Limb (tissue), 2 donors: ENCODE measurements at regions not wholly inside any gene's neighbourhood (a gene's known extent, or its start where the extent isn't known, plus 50 kb on each side); places are given as distances from the start of the nearest gene placed in this dataset.
"Not testable (repeated sequence)": the region's sequence is repeated elsewhere in the genome, so short reads cannot be mapped to it uniquely, and the experiment has no call there.

Experiments
- DNase-seq, 2 donors: peaks; one replicate each; pipeline ENCODE4 v3.0.0-alpha.2; 2016; ENCODE audit errors: extremely low spot score in 2 of 2

- DNase-seq: no peak
Observed at GRCh38 chr19:29054886-29055675, 157.9 kb downstream of the UQCRFS1 start.

GRCh38 chr19:29048873-29049272 lies 164.1 kb downstream of the UQCRFS1 start:
- DNase-seq: no peak

GRCh38 chr19:29045679-29046254 lies 167.2 kb downstream of the UQCRFS1 start:
- no peak for DNase-seq

DNA sequence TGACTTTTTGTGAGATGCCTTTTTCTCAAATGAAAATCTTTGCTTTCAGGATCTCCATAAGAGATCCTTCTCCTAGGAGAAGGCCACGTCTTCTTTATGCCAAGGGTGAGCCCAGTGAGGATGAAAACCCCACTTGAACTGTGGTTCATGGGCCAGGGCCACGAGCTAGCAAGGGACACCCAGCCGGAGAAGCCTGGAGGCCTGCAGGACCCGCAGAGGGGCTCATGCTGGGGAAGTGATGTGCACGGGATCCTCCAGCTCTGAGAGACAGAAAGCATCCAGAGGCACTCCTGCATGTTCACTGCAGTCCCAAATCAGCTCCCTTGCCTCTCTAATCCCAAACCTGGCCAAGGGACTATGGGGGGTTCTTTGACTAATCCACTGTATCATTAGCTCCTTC lies 168.9 kb downstream of the UQCRFS1 start:
- DNase-seq: no peak

GRCh38 chr19:29042450-29042849 lies 170.5 kb downstream of the UQCRFS1 start:
- DNase-seq: no peak

DNA sequence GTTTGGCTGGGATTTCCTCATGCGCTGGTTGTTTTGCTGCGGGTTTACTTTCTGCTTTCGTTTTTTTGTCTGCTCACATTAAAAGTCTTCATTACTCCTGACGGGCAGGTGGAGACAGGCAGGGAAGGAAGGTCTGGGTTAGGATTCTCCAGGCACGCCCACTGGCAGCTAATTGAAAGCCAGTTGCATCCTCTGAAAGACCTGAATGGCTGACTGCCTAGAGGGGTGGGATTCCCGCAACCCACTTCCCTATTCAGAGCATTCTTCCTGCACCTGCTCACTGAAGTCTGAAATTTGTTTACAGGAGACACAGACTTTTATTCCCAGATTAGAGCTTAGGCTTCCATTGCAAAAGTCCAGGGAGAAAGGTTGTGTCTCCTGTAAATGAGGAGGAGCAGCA lies 172.0 kb downstream of the UQCRFS1 start:
- DNase-seq: no peak

GRCh38 chr19:29040292-29040691 lies 172.7 kb downstream of the UQCRFS1 start:
- no peak for DNase-seq

DNA sequence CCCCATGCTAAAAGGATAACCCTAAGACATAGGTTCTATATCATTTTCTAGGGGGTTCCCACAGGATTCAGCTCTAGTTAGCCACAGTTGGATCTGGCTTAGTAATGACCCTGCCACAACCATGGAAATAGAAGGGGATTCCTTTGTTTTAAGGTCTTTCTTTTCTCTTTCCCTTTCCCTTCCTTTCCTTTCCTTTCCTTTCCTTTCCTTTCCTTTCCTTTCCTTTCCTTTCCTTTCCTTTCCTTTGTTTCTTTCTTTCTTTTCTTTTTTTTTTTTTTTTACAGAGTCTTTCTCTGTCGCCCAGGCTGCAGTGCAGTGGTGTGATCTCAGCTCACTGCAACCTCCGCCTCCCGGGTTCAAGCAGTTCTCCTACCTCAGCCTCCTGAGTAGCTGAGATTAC lies 173.9 kb downstream of the UQCRFS1 start:
- not testable (repeated sequence) for DNase-seq

DNA sequence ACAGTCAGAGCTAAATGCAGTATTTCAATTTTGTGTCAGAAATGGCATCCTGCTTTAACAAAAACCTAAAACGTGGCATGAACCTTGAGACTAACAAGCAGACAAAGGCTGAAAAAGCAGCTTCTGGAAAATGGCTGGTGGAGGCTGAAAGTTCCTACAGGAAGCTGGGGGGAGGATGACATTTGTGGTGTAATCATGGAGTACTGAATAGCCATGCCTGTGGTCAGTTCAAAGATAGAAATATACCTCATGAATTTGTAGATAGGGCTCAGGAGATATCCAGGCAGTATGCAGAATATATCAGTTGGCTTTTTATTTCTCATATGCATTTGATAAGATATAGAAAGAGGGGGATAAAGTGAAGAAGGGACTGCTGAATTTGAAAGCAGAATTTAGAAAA lies 181.7 kb downstream of the UQCRFS1 start:
- no peak for DNase-seq

GRCh38 chr19:29029268-29029958 lies 183.5 kb downstream of the UQCRFS1 start:
- DNase-seq: no peak

- no peak for DNase-seq
Observed at GRCh38 chr19:29022599-29022998, 190.4 kb downstream of the UQCRFS1 start.

GRCh38 chr19:29022165-29022564 lies 190.8 kb downstream of the UQCRFS1 start:
- DNase-seq: no peak

DNA sequence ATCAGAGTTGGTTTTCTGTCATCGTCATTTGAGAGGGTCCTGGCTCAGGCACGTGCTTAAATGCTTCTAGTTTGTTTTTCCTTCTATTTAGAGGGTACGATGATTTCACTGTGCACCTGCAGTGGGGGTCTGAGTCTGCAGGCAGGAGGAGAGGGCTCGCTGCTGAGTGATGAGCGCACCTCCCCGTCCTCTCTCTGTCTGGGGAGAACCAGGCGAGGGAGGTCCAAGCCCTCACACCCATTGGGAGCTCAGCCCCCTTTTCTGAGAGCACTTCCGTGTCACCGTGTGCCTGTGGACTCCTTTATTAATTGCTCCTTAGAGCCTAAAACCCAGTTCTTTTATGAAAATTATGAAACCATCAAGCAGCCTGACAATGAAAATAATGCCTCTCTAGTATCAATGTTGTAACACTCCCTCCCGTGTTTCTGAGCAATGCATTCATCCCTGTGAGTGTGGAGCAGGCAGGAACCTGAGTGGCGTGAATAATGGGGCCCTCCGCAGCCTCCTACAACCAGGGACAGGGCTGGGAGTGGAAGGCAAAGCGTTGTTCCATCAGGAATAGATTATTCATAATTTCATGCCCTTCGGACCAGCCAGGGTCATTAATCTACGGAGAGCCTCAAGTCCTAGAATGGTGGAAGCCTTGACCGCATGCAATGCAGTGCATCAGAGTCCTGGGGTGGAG lies 191.6 kb downstream of the UQCRFS1 start:
- DNase-seq: no peak

GRCh38 chr19:29019403-29019802 lies 193.5 kb downstream of the UQCRFS1 start:
- DNase-seq: no peak

GRCh38 chr19:29018542-29018941 lies 194.4 kb downstream of the UQCRFS1 start:
- no peak for DNase-seq

DNA sequence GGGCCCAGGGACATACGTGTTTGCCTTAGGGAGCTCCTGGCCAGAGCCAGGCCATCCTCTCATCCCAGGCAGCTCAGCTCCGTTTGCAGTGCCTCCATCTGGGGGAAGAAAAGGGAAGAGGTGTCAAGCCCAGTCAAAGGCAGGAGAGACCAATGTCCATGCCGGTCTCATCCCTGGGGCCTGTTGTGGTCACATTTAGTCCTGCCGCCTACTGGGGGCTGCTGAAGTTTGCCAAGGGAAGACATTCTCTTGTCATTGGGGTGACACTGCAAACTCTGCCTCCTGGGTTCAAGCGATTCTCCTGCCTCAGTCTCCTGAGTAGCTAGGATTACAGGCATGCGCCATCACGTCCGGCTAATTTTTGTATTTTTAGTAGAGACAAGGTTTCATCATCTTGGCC lies 195.2 kb downstream of the UQCRFS1 start:
- no peak for DNase-seq

DNA sequence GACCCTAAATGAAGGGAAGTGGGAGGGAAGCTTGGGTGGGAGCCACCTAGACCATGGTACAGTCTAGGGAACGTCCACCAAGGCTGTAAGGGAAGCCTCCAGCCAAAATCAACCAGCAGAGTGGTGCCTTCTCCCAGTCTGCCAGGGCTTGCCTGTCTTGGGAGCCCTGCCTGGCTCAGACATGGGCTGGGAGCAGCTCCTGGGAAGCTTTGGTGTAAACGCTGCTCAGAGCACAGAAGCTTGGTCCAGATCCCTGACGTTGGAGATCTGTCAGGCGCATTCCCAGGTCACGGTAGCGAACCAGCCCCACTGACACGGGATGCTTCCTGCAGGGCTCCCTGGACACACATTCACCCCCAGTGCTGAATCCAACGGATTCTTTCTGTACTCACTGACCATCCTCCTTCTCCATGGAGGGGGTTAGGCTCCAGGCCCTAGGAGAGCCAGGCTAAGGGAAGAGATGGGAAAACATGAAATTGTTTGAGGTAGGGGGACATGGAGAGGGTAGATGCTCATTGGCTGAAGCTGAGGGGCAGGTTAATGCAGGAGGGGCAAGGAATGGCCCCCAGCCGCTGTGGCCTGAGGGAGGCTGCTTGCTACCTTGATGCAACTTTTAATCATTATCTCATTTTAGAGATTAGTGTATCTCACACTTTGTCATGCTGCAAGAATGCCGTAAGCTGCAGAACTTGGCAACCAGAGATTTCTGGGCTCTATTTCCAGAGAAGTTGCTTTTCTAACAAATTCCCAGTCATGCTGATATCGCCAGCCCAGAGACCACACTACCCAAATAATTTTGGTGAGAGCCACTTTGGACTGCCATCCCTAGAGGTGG lies 195.8 kb downstream of the UQCRFS1 start:
- no peak for DNase-seq

GRCh38 chr19:29016353-29016752 lies 196.6 kb downstream of the UQCRFS1 start:
- no peak for DNase-seq

DNA sequence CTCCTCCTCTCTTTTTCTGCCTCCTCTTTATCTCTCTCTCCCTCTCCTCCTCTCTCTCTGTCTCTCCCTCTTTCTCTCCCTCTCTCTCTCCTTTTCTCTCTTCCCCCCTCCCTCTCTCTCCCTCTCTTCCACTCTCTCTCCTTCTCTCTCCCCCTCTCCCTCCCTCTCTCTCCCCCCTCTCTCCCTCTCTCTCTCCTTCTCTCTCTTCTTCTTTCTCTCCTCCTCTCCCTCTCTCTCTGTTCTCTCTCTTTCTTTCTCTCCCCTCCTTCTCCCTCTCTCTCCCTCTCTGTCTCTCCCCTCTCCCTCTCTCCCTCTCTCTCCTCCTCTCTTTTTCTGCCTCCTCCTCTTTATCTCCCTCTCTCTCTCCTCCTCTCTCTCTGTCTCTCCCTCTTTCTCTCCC lies 197.4 kb downstream of the UQCRFS1 start:
- no peak for DNase-seq

DNA sequence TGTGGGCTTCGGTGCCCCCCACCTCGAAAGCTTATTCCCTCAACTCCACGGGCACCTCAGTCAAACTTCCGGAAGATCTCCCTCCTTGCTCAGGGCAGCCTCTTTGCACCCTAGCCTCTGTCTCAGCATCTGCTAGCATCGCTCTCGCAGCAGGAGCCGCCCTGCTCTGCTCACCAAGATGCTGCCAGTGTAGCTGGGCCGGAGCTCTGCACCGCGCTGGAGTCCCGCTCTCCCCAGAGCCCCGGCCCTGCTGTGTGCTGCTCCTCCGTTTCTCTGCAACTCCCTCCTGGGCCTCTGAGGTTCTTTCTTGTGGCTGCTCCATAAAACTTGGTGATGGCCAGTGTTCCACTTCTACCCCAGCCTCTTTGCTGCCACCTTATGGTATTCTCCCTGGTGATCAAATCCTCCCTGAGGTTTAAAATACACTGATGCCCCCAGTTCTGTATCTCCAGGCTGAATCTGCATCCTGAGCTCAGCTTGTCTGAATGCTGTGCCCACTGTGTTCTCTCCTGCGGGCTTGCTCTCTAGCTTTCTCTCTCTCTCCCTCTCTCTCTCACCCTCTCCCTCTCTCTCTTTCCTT lies 198.0 kb downstream of the UQCRFS1 start:
- DNase-seq: no peak

- no peak for DNase-seq
Observed at GRCh38 chr19:29013988-29014387, 199.0 kb downstream of the UQCRFS1 start.
